Gastrocnemius medialis (tissue), 4 donors: ENCODE measurements at regions not wholly inside any gene's neighbourhood (a gene's known extent, or its start where the extent isn't known, plus 50 kb on each side); places are given as distances from the start of the nearest gene placed in this dataset.

Experiments used
- ATAC-seq, 2 donors: fragments of 150-250 bp; one replicate each; pipeline ENCODE4 v1.9.1; 2016
- DNase-seq, 2 donors: peaks; one replicate each; pipeline ENCODE4 v3.0.0-alpha.2; 2019
- H3K27ac ChIP-seq, 4 donors: fragments of 200-600 bp; sonication (generic); 1 replicate in 1 of 4; 2 replicates in 3 of 4; pipeline ENCODE4 v1.5.1; 2016 to 2018; ENCODE audit warnings: mild to moderate bottlenecking in 2 of 4, moderate library complexity in 1 of 4
- H3K27me3 ChIP-seq, 3 donors: fragments of 200-600 bp; sonication (generic) in 2 of 3; 1 replicate in 1 of 3; 2 replicates in 2 of 3; pipeline versions ENCODE4 v1.5.1 to v1.6.0; 2016 to 2019; ENCODE audit warnings: mild to moderate bottlenecking in 1 of 3, moderate library complexity in 1 of 3
- H3K36me3 ChIP-seq, 2 donors: fragments of 200-600 bp; sonication (generic) in 1 of 2; one replicate each; pipeline ENCODE4 v1.5.1; 2017 to 2018
- H3K4me1 ChIP-seq, 2 donors: fragments of 200-600 bp; sonication (generic) in 1 of 2; one replicate each; pipeline ENCODE4 v1.5.1; 2016 to 2017; ENCODE audit warnings: mild to moderate bottlenecking in 2 of 2
- H3K4me3 ChIP-seq, 4 donors: fragments of 200-600 bp; sonication (generic) in 3 of 4; 1 replicate in 1 of 4; 2 replicates in 3 of 4; pipeline ENCODE4 v1.5.1; 2016 to 2019; ENCODE audit warnings: mild to moderate bottlenecking in 2 of 4
- H3K9me3 ChIP-seq, 3 donors: fragments of 200-600 bp; sonication (generic) in 2 of 3; 1 replicate in 1 of 3; 2 replicates in 2 of 3; pipeline ENCODE4 v1.5.1; 2016 to 2019
- POLR2A ChIP-seq, 2 donors: fragments of 450-650 bp; IDR thresholded peaks; one replicate each; pipeline ENCODE4 v1.6.1; 2017; ENCODE audit warnings: antibody characterized with exemption in 2 of 2, mild to moderate bottlenecking in 2 of 2, moderate library complexity in 2 of 2
- in situ Hi-C, 4 donors: fragments of 200-750 bp; cut with MboI; loops; one replicate each; pipeline versions ENCODE4 v1.15.0 to v1.8.0; 2017; ENCODE audit warnings: low sequenced_read_pairs in 4 of 4
- intact Hi-C: fragments of 100-400 bp; cut with DNase I; formaldehyde crosslinking; loops from one replicate; pipeline ENCODE4 v1.15.1; 2023; ENCODE audit warnings: low total_unique reads
- TF ChIP-seq, protein P1 (sequence below), 5 experiments: fragments of 450-650 bp in 3 of 5; fragments of 200-600 bp in 2 of 5; sonication (generic) in 2 of 5; IDR thresholded peaks in 4 of 5; conservative IDR thresholded peaks in 1 of 5; 1 replicate in 4 of 5; 2 replicates in 1 of 5; pipeline ENCODE4 v1.5.1; 2016 to 2019; ENCODE audit warnings: antibody characterized with exemption in 5 of 5, mild to moderate bottlenecking in 3 of 5, moderate library complexity in 3 of 5

DNA sequence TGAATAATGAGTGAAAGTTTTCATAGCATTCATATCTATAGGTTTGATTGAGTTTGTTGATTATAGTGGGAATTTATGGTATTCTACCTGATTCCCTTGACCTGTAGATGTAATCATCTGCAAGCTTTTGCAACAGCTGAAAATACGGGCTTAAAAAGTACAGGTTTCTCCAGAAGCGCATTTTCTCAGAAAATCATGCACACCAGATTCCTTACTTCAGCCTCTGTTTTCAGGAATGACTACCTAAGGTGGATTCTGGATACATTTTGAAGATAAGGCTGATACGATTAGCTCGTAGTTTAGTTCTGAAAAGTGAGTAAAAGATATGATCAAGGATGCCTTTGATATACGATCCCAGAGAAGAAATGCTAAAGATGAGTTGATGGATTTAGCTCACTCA, 694.8 kb upstream of the CDH10 start:
- no peaks in the 10 kb centered on the region for H3K27me3 ChIP-seq
- H3K4me1 ChIP-seq = no peaks in the 10 kb centered on the region
- no peak overlapping the region for H3K27ac ChIP-seq
- intact Hi-C loops (no loop called here), in situ Hi-C loops (no loop called here)
- ATAC-seq = no peak
- no peaks in the 10 kb centered on the region for H3K9me3 ChIP-seq
- no peak for TF ChIP-seq POLR2A (IDR thresholded peaks at IDR 0.05)
- TF ChIP-seq, protein P1, sequence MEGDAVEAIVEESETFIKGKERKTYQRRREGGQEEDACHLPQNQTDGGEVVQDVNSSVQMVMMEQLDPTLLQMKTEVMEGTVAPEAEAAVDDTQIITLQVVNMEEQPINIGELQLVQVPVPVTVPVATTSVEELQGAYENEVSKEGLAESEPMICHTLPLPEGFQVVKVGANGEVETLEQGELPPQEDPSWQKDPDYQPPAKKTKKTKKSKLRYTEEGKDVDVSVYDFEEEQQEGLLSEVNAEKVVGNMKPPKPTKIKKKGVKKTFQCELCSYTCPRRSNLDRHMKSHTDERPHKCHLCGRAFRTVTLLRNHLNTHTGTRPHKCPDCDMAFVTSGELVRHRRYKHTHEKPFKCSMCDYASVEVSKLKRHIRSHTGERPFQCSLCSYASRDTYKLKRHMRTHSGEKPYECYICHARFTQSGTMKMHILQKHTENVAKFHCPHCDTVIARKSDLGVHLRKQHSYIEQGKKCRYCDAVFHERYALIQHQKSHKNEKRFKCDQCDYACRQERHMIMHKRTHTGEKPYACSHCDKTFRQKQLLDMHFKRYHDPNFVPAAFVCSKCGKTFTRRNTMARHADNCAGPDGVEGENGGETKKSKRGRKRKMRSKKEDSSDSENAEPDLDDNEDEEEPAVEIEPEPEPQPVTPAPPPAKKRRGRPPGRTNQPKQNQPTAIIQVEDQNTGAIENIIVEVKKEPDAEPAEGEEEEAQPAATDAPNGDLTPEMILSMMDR (IDR thresholded peaks at IDR 0.05 in 4 of 5, conservative IDR thresholded peaks at IDR 0.05 in 1 of 5) = no peak
- no peak for DNase-seq
- H3K36me3 ChIP-seq = no peaks in the 10 kb centered on the region
- H3K4me3 ChIP-seq = no peak overlapping the region

DNA sequence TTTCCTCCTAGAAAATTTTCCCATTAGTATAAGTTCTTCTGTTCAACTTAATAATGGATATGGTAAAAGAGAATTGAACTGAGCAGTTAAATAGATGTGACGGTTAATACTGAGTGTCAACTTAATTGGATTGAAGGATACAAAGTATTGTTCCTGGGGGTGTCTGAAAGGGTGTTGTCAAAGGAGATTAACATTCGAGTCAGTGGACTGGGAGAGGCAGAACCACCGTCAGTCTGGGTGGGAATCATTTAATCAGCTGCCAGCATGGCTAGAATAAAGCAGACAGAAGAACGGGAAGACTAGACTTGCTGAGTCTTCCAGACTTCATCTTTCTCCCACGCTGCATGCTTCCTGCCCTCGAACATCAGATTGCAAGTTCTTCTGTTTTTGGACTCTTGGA, 689.6 kb upstream of the CDH10 start:
- DNase-seq (no peak), ATAC-seq (no peak)
- no peak for TF ChIP-seq POLR2A (IDR thresholded peaks at IDR 0.05)
- TF ChIP-seq, protein P1 (IDR thresholded peaks at IDR 0.05 in 4 of 5, conservative IDR thresholded peaks at IDR 0.05 in 1 of 5) = no peak
- Histone ChIP-seq H3K4me3 (no peak overlapping the region), H3K27me3 (no peaks in the 10 kb centered on the region), H3K36me3 (no peaks in the 10 kb centered on the region), H3K9me3 (no peaks in the 10 kb centered on the region), H3K4me1 (no peaks in the 10 kb centered on the region), H3K27ac (no peak overlapping the region)
- in situ Hi-C loops = no loop called here
- intact Hi-C loops = no loop called here

DNA sequence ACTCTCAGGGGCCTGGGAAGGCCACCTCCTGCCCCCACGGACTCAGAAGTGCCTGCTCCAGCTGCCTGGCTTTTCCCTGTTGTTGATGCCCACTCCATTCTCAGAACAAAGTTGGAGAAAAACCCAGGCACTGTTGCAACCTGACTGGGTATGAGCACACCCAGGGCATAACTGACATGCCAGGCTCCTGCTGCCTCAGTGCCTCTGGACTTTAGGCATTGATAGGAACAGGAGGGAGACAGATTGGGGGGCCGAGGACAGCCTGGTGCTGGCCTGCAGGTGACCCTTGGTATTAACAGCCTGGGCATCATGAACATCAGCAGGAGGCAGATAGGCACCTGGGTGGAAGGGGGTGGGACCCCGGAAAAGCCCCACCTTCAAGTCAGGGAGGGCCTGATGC, 685.9 kb upstream of the CDH10 start:
- DNase-seq = no peak
- intact Hi-C loops (no loop called here), in situ Hi-C loops (no loop called here)
- Histone ChIP-seq H3K27me3 (no peaks in the 10 kb centered on the region), H3K4me3 (no peak overlapping the region), H3K36me3 (no peaks in the 10 kb centered on the region), H3K9me3 (no peaks in the 10 kb centered on the region), H3K4me1 (no peaks in the 10 kb centered on the region), H3K27ac (no peak overlapping the region)
- no peak for ATAC-seq
- TF ChIP-seq, protein P1 (IDR thresholded peaks at IDR 0.05 in 4 of 5, conservative IDR thresholded peaks at IDR 0.05 in 1 of 5) = no peak
- TF ChIP-seq POLR2A (IDR thresholded peaks at IDR 0.05) = no peak

DNA sequence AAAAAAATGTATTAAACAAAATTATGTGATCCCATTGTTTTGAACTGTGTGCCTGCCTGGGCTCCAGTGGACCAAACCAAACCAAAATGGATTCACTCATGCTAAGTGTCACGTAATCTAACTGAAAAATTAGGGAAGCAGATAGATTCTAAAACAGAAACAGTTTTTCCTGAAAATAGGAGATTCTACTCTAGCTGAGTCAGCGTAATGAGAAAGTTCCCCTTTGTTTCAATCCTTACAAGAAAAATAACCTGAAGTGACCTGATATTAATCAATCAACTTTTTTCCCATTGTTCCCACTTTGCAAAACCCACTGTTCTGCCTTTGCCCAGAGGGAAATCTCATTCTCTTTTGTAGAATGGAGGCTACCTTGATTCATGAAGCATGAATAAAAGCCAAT, 682.4 kb upstream of the CDH10 start:
- intact Hi-C loops = no loop called here

DNA sequence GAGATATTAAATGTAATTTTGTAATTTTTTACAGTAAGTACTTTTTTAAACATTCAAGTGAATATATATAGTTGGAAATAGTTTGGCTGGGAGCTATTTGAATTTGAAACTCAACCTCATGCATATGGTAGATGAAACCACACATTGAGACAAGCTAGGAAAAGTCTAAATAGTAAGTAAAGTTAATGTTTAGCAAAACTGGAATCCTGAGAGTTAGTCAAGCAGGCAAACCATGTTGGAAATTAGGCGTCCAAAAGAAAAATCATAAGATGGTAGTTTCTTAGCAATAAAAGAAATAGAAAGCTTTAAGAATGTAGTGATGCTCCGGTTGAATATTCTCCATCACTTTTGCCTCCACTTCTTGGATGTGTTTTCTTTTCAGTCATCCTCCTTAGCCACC, 657.1 kb upstream of the CDH10 start:
- in situ Hi-C loops = no loop called here
- ATAC-seq = no peak

More for the DNA sequence above, 682.4 kb upstream of the CDH10 start:
- ATAC-seq = no peak
- no peak for DNase-seq
- in situ Hi-C loops = no loop called here
- Histone ChIP-seq H3K27ac (no peak overlapping the region), H3K4me1 (no peaks in the 10 kb centered on the region), H3K27me3 (no peaks in the 10 kb centered on the region), H3K9me3 (no peaks in the 10 kb centered on the region), H3K36me3 (no peaks in the 10 kb centered on the region), H3K4me3 (no peak overlapping the region)
- TF ChIP-seq, protein P1 (IDR thresholded peaks at IDR 0.05 in 4 of 5, conservative IDR thresholded peaks at IDR 0.05 in 1 of 5) = no peak
- TF ChIP-seq POLR2A (IDR thresholded peaks at IDR 0.05) = no peak

More for the DNA sequence above, 657.1 kb upstream of the CDH10 start:
- Histone ChIP-seq H3K9me3 (no peaks in the 10 kb centered on the region), H3K36me3 (no peaks in the 10 kb centered on the region), H3K27me3 (no peaks in the 10 kb centered on the region), H3K4me3 (no peak overlapping the region), H3K27ac (no peak overlapping the region), H3K4me1 (no peaks in the 10 kb centered on the region)
- intact Hi-C loops = no loop called here
- TF ChIP-seq, protein P1 (IDR thresholded peaks at IDR 0.05 in 4 of 5, conservative IDR thresholded peaks at IDR 0.05 in 1 of 5) = no peak
- no peak for TF ChIP-seq POLR2A (IDR thresholded peaks at IDR 0.05)
- DNase-seq = no peak
